Right lobe of liver (tissue), 6 donors: ENCODE measurements at regions not wholly inside any gene's neighbourhood (a gene's known extent, or its start where the extent isn't known, plus 50 kb on each side); places are given as distances from the start of the nearest gene placed in this dataset.

Experiments used
- ATAC-seq, 4 donors: fragments of 200-7000 bp; cut with Tn5 transposase; one replicate each; pipeline ENCODE4 v1.9.1; 2020; ENCODE audit warnings: mild to moderate bottlenecking in 4 of 4, moderate library complexity in 4 of 4
- DNase-seq, 3 donors: peaks; one replicate each; pipeline ENCODE4 v3.0.0-alpha.2; 2020
- H3K27ac ChIP-seq, 3 donors: fragments of 200-600 bp; one replicate each; pipeline ENCODE4 v1.8.0; 2022
- H3K27me3 ChIP-seq, 2 donors: fragments of 200-600 bp; one replicate each; pipeline ENCODE4 v1.8.0; 2022
- H3K36me3 ChIP-seq, 4 donors: fragments of 200-600 bp; sonication (generic) in 1 of 4; one replicate each; pipeline versions ENCODE4 v1.5.1 to v1.8.0; 2017 to 2022; ENCODE audit warnings: control low read depth in 1 of 4
- H3K4me1 ChIP-seq, 4 donors: fragments of 200-600 bp; sonication (generic) in 1 of 4; one replicate each; pipeline versions ENCODE4 v1.5.1 to v1.8.0; 2017 to 2022; ENCODE audit warnings: control low read depth in 1 of 4
- H3K4me3 ChIP-seq, 3 donors: fragments of 200-600 bp; one replicate each; pipeline ENCODE4 v1.8.0; 2022
- H3K9me3 ChIP-seq, 4 donors: fragments of 200-600 bp; sonication (generic) in 1 of 4; one replicate each; pipeline versions ENCODE4 v1.5.1 to v1.8.0; 2017 to 2022; ENCODE audit warnings: control low read depth in 1 of 4
- CTCF ChIP-seq, 4 donors: fragments of 200-600 bp in 3 of 4; fragments of 450-650 bp in 1 of 4; IDR thresholded peaks; one replicate each; pipeline versions ENCODE4 v1.5.1 to v1.8.0; 2016 to 2022; ENCODE audit warnings: antibody characterized with exemption in 4 of 4, mild to moderate bottlenecking in 2 of 4
- POLR2A ChIP-seq: fragments of 450-650 bp; IDR thresholded peaks from one replicate; pipeline ENCODE4 v1.6.1; 2017; ENCODE audit warnings: antibody characterized with exemption, mild to moderate bottlenecking
- WGBS: methylation state at CpG from one replicate; pipeline ENCODE4 v1.1.6; 2018; ENCODE audit warnings: low coverage, low lambda C conversion rate; ENCODE audit not compliant: insufficient coverage; ENCODE audit errors: missing lambda C conversion rate; 5-methylcytosine and 5-hydroxymethylcytosine counted together
- intact Hi-C, 2 donors: fragments of 100-400 bp; cut with DNase I; formaldehyde crosslinking; loops; one replicate each; pipeline versions ENCODE4 v1.11.2 to v1.14.1; 2022
- donor health status: DM: no; HTN: yes; CAD: no.
- donor health status: DM: no; HTN: no; CAD: no.
- donor health status: DM: no; HTN: no; CAD: no.
- donor health status: DM: no; HTN: yes; CAD: no.
- donor health status: DM: no; HTN: yes; CAD: no.

DNA sequence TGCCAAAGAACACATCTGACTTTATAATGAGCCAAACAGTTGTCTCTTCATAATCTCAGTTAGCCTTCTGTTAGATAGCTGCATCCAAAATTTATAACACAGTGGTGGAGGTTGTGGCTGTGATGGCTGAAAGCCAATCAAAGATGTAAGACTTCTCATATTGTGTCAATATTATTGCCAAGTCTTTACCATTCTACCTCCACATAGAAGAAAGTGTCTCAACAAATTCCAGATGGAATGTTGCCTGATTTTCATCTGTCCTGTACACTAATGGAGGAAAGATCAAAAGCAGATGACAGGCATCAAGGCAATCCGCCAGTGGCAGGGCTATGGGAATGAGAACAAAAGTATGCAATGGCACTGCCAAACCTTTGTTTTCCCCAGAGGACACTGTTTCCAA is 813.1 kb upstream of the NOVA1 start:
- Histone ChIP-seq H3K27me3 (no peaks in the 10 kb centered on the region), H3K4me3 (no peak overlapping the region), H3K27ac (no peak overlapping the region), H3K4me1 (no peaks in the 10 kb centered on the region), H3K9me3 (no peaks in the 10 kb centered on the region), H3K36me3 (no peaks in the 10 kb centered on the region)
- no peak for DNase-seq
- intact Hi-C loops = no loop called here
- 43% methylated on average over 1 of the region's 1 CpG for WGBS
- ATAC-seq = no peak
- TF ChIP-seq POLR2A = no peak
- TF ChIP-seq CTCF (IDR thresholded peaks at IDR 0.05) = no peak

DNA sequence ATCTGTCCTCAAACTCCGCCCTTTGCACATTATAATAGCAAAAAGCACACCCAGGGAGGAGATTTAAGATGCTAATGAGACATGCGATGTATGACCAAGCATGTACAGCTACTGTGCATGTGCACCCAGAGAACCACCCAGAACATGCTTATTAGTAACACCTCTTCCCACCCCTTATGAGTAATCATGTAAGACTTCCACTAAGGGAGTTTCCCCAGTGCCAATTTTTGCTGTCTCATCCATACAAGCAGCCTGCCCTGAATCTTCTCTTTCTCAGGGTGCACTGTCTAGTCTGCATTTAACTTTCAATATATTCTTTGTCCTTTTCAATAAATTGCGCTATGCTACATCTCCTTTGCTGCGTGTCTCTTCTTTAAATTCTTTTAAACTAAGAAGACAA is 830.0 kb upstream of the NOVA1 start:
- Histone ChIP-seq H3K9me3 (no peaks in the 10 kb centered on the region), H3K4me1 (no peaks in the 10 kb centered on the region), H3K4me3 (no peak overlapping the region), H3K27me3 (no peaks in the 10 kb centered on the region), H3K36me3 (no peaks in the 10 kb centered on the region), H3K27ac (no peak overlapping the region)
- WGBS = 65% methylated on average over 3 of the region's 4 CpGs
- TF ChIP-seq POLR2A (no peak), CTCF (IDR thresholded peaks at IDR 0.05) (no peak)
- no peak for ATAC-seq
- intact Hi-C loops = no loop called here
- no peak for DNase-seq

GRCh38 chr14:27435923-27436670 is 838.3 kb upstream of the NOVA1 start:
- ATAC-seq (no peak), DNase-seq (no peak)
- Histone ChIP-seq H3K36me3 (no peaks in the 10 kb centered on the region), H3K4me3 (no peak overlapping the region), H3K27ac (no peak overlapping the region), H3K9me3 (no peaks in the 10 kb centered on the region), H3K27me3 (no peaks in the 10 kb centered on the region), H3K4me1 (no peaks in the 10 kb centered on the region)
- TF ChIP-seq POLR2A = no peak
- no peak for TF ChIP-seq CTCF (IDR thresholded peaks at IDR 0.05)
- intact Hi-C loops = no loop called here
- WGBS = 61% methylated on average over 3 of the region's 3 CpGs

DNA sequence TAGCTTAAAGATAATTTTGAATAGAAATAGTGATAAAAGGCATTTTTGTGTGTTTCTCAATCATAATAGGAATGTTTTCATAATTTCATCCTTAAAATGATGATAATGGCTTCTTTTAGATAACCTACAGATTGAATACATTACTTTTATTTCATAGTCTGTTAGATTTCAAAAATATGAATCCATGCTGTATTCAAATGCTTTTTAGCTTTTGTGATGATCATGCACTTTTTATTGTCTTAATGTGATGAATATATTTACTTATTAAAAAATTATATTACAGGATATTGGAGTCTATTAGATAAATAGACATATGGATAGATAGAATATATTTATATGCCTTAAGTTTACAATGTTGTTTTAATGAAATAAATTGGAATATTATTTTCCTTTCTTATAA is 886.8 kb upstream of the NOVA1 start:
- no peaks in the 10 kb centered on the region for H3K9me3 ChIP-seq
- DNase-seq (no peak), ATAC-seq (no peak)
- TF ChIP-seq POLR2A = no peak
- no peak for TF ChIP-seq CTCF (IDR thresholded peaks at IDR 0.05)
- intact Hi-C loops = no loop called here
- H3K27ac ChIP-seq = no peak overlapping the region
- H3K4me3 ChIP-seq = no peak overlapping the region
- no peaks in the 10 kb centered on the region for H3K36me3 ChIP-seq
- no peaks in the 10 kb centered on the region for H3K4me1 ChIP-seq
- H3K27me3 ChIP-seq = no peaks in the 10 kb centered on the region

GRCh38 chr14:27485193-27485592 is 887.4 kb upstream of the NOVA1 start:
- no peaks in the 10 kb centered on the region for H3K27me3 ChIP-seq
- no peaks in the 10 kb centered on the region for H3K9me3 ChIP-seq
- H3K4me3 ChIP-seq = no peak overlapping the region
- intact Hi-C loops = no loop called here
- H3K4me1 ChIP-seq = no peaks in the 10 kb centered on the region
- no peak for DNase-seq
- ATAC-seq = no peak
- no peak for TF ChIP-seq POLR2A
- no peak for TF ChIP-seq CTCF (IDR thresholded peaks at IDR 0.05)
- no peak overlapping the region for H3K27ac ChIP-seq
- H3K36me3 ChIP-seq = no peaks in the 10 kb centered on the region
